ENCODE measurements at regions not wholly inside any gene's neighbourhood (a gene's known extent, or its start where the extent isn't known, plus 50 kb on each side); places are given as distances from the start of the nearest gene placed in this dataset.

DNA sequence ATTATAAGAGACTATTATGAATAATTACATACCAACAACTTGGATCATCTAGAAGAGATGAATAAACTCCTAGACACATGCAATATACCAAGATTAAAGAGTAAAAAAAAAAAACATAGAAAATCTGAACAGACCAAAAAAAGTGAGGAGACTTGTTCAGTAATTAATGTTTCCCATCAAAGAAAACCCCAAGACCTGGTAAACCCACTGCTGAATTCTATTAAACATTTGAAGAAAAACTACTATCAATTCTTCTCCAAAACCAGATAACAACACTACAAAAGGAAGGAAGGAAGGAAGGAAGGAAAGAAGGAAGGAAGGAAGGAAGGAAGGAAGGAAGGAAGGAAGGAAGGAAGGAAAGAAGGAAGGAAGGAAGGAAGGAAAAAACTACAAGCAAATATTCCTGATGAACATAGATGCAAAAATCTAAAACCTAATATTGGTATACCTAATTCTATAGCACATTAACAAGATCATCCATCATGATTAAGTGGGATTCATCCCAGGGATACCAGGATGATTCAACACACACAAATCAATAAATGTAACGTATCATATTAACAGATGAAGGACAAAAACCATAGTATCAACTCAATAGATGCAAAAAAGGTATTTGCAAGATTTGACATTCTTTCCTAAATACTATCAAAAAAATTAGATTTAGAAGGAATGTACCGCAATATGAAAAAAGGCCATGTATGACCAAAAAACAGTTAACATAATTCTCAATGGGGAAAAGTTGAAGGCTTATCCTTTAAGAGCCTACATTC lies 445.5 kb downstream of the KCNH5 start:
- H3K27me3 ChIP-seq (ENCODE audit: control insufficient read depth, insufficient read depth, low read length): no peaks in the 10 kb centered on the region
- H3K9ac ChIP-seq (ENCODE audit: low read depth, low read length): no peak overlapping the region
- no peak overlapping the region for H4K91ac ChIP-seq (ENCODE audit: insufficient read depth, low read depth, low read length)
- H2BK20ac ChIP-seq (ENCODE audit: low read depth, low read length): no peak overlapping the region
- dilution Hi-C loops (cut with HindIII; ENCODE audit: low sequenced_read_pairs, unreplicated experiment) (no loop called here), in situ Hi-C loops (cut with MboI; ENCODE audit: low sequenced_read_pairs) (no loop called here), intact Hi-C loops (cut with micrococcal nuclease) (no loop called here)
- BruUV-seq (replicated peaks): no TSS peak
- H2AK9ac ChIP-seq (replicated peaks; ENCODE audit: low read depth, low read length, poor library complexity): no peak overlapping the region
- no peak overlapping the region for H3K4ac ChIP-seq (ENCODE audit: low read depth, low read length)
- H3K4me1 ChIP-seq (ENCODE audit: control insufficient read depth, insufficient read depth, low read length): no peaks in the 10 kb centered on the region
- H2AK5ac ChIP-seq (ENCODE audit: low read depth, low read length): no peak overlapping the region
- no peaks in the 10 kb centered on the region for H3K36me3 ChIP-seq (ENCODE audit: control insufficient read depth, insufficient read depth, low read length)
- H3K14ac ChIP-seq (replicated peaks; ENCODE audit: low read depth, low read length): no peak overlapping the region
- H3K56ac ChIP-seq (ENCODE audit: extremely low read depth, insufficient read depth, low read length): no peak overlapping the region
- no peak overlapping the region for H3K18ac ChIP-seq (ENCODE audit: low read depth, low read length)
- H4K20me1 ChIP-seq (ENCODE audit: insufficient read depth, low read length): no peaks in the 10 kb centered on the region
- no peak overlapping the region for H2BK120ac ChIP-seq (ENCODE audit: low read depth, low read length)
- DNase-seq (no peak), ATAC-seq (ENCODE audit: low read depth) (no peak)
- H3K4me2 ChIP-seq (ENCODE audit: low read depth, low read length): no peak overlapping the region
- no peak overlapping the region for H3K4me3 ChIP-seq (ENCODE audit: insufficient read depth, low read depth, low read length)
- ChIA-PET POLR2A (ENCODE audit: unreplicated experiment) (no interaction called here), CTCF (no interaction called here)
- no peak overlapping the region for H3K27ac ChIP-seq (ENCODE audit: insufficient read depth, low read length)
- no peak overlapping the region for H2AFZ ChIP-seq (replicated peaks; ENCODE audit: low read length, poor library complexity)
- H3K23ac ChIP-seq (ENCODE audit: low read depth, low read length): no peak overlapping the region
- H3K9me1 ChIP-seq (ENCODE audit: insufficient read depth, low read length): no peaks in the 10 kb centered on the region
- H2BK15ac ChIP-seq (ENCODE audit: low read depth, low read length): no peak overlapping the region
- no peak overlapping the region for H2BK5ac ChIP-seq (ENCODE audit: low read depth, low read length, poor library complexity, severe bottlenecking)
- TF ChIP-seq, protein P1, sequence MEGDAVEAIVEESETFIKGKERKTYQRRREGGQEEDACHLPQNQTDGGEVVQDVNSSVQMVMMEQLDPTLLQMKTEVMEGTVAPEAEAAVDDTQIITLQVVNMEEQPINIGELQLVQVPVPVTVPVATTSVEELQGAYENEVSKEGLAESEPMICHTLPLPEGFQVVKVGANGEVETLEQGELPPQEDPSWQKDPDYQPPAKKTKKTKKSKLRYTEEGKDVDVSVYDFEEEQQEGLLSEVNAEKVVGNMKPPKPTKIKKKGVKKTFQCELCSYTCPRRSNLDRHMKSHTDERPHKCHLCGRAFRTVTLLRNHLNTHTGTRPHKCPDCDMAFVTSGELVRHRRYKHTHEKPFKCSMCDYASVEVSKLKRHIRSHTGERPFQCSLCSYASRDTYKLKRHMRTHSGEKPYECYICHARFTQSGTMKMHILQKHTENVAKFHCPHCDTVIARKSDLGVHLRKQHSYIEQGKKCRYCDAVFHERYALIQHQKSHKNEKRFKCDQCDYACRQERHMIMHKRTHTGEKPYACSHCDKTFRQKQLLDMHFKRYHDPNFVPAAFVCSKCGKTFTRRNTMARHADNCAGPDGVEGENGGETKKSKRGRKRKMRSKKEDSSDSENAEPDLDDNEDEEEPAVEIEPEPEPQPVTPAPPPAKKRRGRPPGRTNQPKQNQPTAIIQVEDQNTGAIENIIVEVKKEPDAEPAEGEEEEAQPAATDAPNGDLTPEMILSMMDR (conservative IDR thresholded peaks at IDR 0.05; ENCODE audit: low read depth, low read length): no peak
- TF ChIP-seq MAFK (IDR thresholded peaks at IDR 0.05; ENCODE audit: low read depth, low read length): no peak
- TF ChIP-seq, protein P2, sequence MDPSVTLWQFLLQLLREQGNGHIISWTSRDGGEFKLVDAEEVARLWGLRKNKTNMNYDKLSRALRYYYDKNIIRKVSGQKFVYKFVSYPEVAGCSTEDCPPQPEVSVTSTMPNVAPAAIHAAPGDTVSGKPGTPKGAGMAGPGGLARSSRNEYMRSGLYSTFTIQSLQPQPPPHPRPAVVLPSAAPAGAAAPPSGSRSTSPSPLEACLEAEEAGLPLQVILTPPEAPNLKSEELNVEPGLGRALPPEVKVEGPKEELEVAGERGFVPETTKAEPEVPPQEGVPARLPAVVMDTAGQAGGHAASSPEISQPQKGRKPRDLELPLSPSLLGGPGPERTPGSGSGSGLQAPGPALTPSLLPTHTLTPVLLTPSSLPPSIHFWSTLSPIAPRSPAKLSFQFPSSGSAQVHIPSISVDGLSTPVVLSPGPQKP (IDR thresholded peaks at IDR 0.05; ENCODE audit: borderline replicate concordance, low read depth, low read length): no peak
- TF ChIP-seq, protein P3, sequence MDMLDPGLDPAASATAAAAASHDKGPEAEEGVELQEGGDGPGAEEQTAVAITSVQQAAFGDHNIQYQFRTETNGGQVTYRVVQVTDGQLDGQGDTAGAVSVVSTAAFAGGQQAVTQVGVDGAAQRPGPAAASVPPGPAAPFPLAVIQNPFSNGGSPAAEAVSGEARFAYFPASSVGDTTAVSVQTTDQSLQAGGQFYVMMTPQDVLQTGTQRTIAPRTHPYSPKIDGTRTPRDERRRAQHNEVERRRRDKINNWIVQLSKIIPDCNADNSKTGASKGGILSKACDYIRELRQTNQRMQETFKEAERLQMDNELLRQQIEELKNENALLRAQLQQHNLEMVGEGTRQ (IDR thresholded peaks at IDR 0.05; ENCODE audit: low read depth, low read length): no peak
- TF ChIP-seq POLR2A (IDR thresholded peaks at IDR 0.05; ENCODE audit: low read depth, low read length): no peak
- no peak for TF ChIP-seq MAZ (IDR thresholded peaks at IDR 0.05; ENCODE audit: borderline replicate concordance, low read depth, low read length)
- TF ChIP-seq RCOR1 (IDR thresholded peaks at IDR 0.05; ENCODE audit: insufficient replicate concordance, low read length): no peak
- no peak for TF ChIP-seq NFE2L2 (IDR thresholded peaks at IDR 0.05; ENCODE audit: low read depth, low read length)
- no peak for TF ChIP-seq SMC3 (IDR thresholded peaks at IDR 0.05; ENCODE audit: low read depth, low read length)
- no peak for TF ChIP-seq CHD1 (IDR thresholded peaks at IDR 0.05; ENCODE audit: low read depth, low read length)
- no peak for TF ChIP-seq BHLHE40 (IDR thresholded peaks at IDR 0.05; ENCODE audit: low read depth, low read length)
- TF ChIP-seq MXI1 (IDR thresholded peaks at IDR 0.05; ENCODE audit: borderline replicate concordance, low read depth, low read length): no peak
- no peaks in the 10 kb centered on the region for H3K79me1 ChIP-seq (ENCODE audit: low read depth in 1 of 2, low read length in 2 of 2)
- H4K8ac ChIP-seq (ENCODE audit: low read depth in 2 of 2, low read length in 2 of 2): no peak overlapping the region
- WGBS, 2 experiments (ENCODE audit: extremely low coverage in 2 of 2, insufficient read length in 1 of 2): no CpG with 5 or more reads among the region's 2 CpGs
- H3K9me3 ChIP-seq (ENCODE audit: control insufficient read depth, insufficient read depth, low read length): no peaks in the 10 kb centered on the region; the same call in 1 of the 2 replicates
- no peak overlapping the region for H4K5ac ChIP-seq (ENCODE audit: low read depth, low read length)

Measured in IMR-90 (cell line).